Panc1 (cell line): ENCODE measurements at regions not wholly inside any gene's neighbourhood (a gene's known extent, or its start where the extent isn't known, plus 50 kb on each side); places are given as distances from the start of the nearest gene placed in this dataset.

Source experiments
- ATAC-seq: fragments of 200-7000 bp; cut with Tn5 transposase; 2 replicates; pipeline ENCODE4 v1.9.1; 2020; ENCODE audit warnings: mild to moderate bottlenecking, moderate library complexity
- BruUV-seq: library from RNA; stranded (reverse); fragments of 400-500 nt; replicated peaks from 2 replicates; lab custom pipeline; 2021; lab: Mats Ljungman, UMichigan
- CTCF ChIA-PET: fragments of 300-600 bp; sonication (Branson Sonifier 250); formaldehyde crosslinking; loops from one replicate; lab custom pipeline; 2022; ENCODE audit warnings: antibody characterized with exemption; lab: Charles Lee
- POLR2A ChIA-PET: fragments of 300-600 bp; sonication (Branson Sonifier 250); formaldehyde crosslinking; loops from one replicate; lab custom pipeline; 2022; ENCODE audit warnings: antibody characterized with exemption; lab: Charles Lee
- DNase-seq: peaks from one replicate; pipeline ENCODE4 v3.0.0-alpha.2; 2010; ENCODE audit warnings: low read depth, low spot score
- H3K27ac ChIP-seq: 2 replicates; pipeline ENCODE4 v1.5.1; 2011; ENCODE audit warnings: mild to moderate bottlenecking, low read length, inconsistent platforms
- H3K27me3 ChIP-seq: fragments of 200-500 bp; sonication (Bioruptor generic); 2 replicates; pipeline ENCODE4 v1.6.0; 2014; ENCODE audit warnings: low read length, inconsistent platforms; ENCODE audit not compliant: control insufficient read depth, insufficient read depth
- H3K36me3 ChIP-seq: fragments of 200-500 bp; sonication (Bioruptor generic); 2 replicates; pipeline ENCODE4 v1.5.1; 2014; ENCODE audit warnings: inconsistent platforms, mild to moderate bottlenecking, low read length, moderate library complexity; ENCODE audit not compliant: control insufficient read depth, insufficient read depth
- H3K4me1 ChIP-seq: 2 replicates; pipeline ENCODE4 v1.5.1; 2011; ENCODE audit warnings: inconsistent platforms, mild to moderate bottlenecking, low read length, moderate library complexity; ENCODE audit not compliant: control insufficient read depth, insufficient read depth
- H3K4me3 ChIP-seq, 2 experiments: 2 replicates each; pipeline ENCODE4 v1.5.1; 2011 to 2012; ENCODE audit warnings: low read depth in 2 of 2, low read length in 2 of 2, mild to moderate bottlenecking in 2 of 2, inconsistent platforms in 1 of 2, moderate library complexity in 1 of 2
- H3K9me3 ChIP-seq: fragments of 200-500 bp; sonication (Bioruptor generic); 2 replicates; pipeline ENCODE4 v1.5.1; 2014; ENCODE audit warnings: low read depth, mild to moderate bottlenecking, inconsistent platforms, low read length, moderate library complexity; ENCODE audit not compliant: control insufficient read depth, insufficient read depth
- CTCF ChIP-seq: fragments of 450-650 bp; IDR thresholded peaks from 2 replicates; pipeline ENCODE4 v1.5.1; 2017; ENCODE audit warnings: mild to moderate bottlenecking
- POLR2AphosphoS5 ChIP-seq: IDR thresholded peaks from 2 replicates; pipeline ENCODE4 v1.6.1; 2012; ENCODE audit warnings: mild to moderate bottlenecking, low read depth, low read length, moderate library complexity
- REST ChIP-seq, 2 experiments: IDR thresholded peaks; 2 replicates each; pipeline ENCODE4 v1.6.1; 2011 to 2012; ENCODE audit warnings: low read depth in 2 of 2, control low read depth in 1 of 2, low read length in 1 of 2, mild to moderate bottlenecking in 1 of 2, moderate library complexity in 1 of 2; ENCODE audit not compliant: insufficient read depth in 1 of 2
- SIN3A ChIP-seq: IDR thresholded peaks from 2 replicates; pipeline ENCODE4 v1.6.1; 2012; ENCODE audit warnings: low read depth, mild to moderate bottlenecking, low read length, moderate library complexity, borderline replicate concordance; ENCODE audit not compliant: insufficient read depth
- TCF7L2 ChIP-seq: IDR thresholded peaks from 2 replicates; pipeline ENCODE4 v1.6.1; 2011; ENCODE audit warnings: mild to moderate bottlenecking, low read depth, low read length, inconsistent platforms
- in situ Hi-C: cut with HindIII; loops from 2 replicates; pipeline ENCODE4 v1.10.0; 2016; ENCODE audit warnings: low sequenced_read_pairs, low pct_unique_long_range_greater_than_20kb
- intact Hi-C: fragments of 100-400 bp; cut with micrococcal nuclease; formaldehyde crosslinking; loops from one replicate; pipeline ENCODE4 v1.10.0; 2022; ENCODE audit not compliant: unreplicated experiment

GRCh38 chr9:134556531-134557068, 85.0 kb upstream of the COL5A1 start:
- no peaks in the 10 kb centered on the region for H3K27me3 ChIP-seq
- intact Hi-C loops (no loop called here), in situ Hi-C loops (no loop called here)
- TF ChIP-seq REST (IDR thresholded peaks at IDR 0.05; ENCODE audit: insufficient read depth in 1 of 2, low read depth in 2 of 2, low read length in 1 of 2) (no peak), SIN3A (no peak), TCF7L2 (no peak), CTCF (no peak), POLR2AphosphoS5 (no peak)
- no peaks in the 10 kb centered on the region for H3K36me3 ChIP-seq
- no peak overlapping the region for H3K27ac ChIP-seq
- no peaks in the 10 kb centered on the region for H3K9me3 ChIP-seq
- DNase-seq (no peak), ATAC-seq (no peak)
- POLR2A ChIA-PET: no interaction called here
- no peaks in the 10 kb centered on the region; the same call in 1 of the 2 replicates for H3K4me1 ChIP-seq
- CTCF ChIA-PET: no interaction called here
- H3K4me3 ChIP-seq: no peak overlapping the region
- no TSS peak for BruUV-seq

- in situ Hi-C loops (no loop called here), intact Hi-C loops (no loop called here)
- POLR2A ChIA-PET: no interaction called here
- H3K27me3 ChIP-seq: no peaks in the 10 kb centered on the region
- TF ChIP-seq POLR2AphosphoS5 (no peak), SIN3A (no peak), CTCF (no peak), REST (IDR thresholded peaks at IDR 0.05; ENCODE audit: insufficient read depth in 1 of 2, low read depth in 2 of 2, low read length in 1 of 2) (no peak), TCF7L2 (no peak)
- DNase-seq (no peak), ATAC-seq (no peak)
- no peak overlapping the region for H3K27ac ChIP-seq
- no peak overlapping the region for H3K4me3 ChIP-seq
- no peaks in the 10 kb centered on the region for H3K36me3 ChIP-seq
- no peaks in the 10 kb centered on the region for H3K9me3 ChIP-seq
- CTCF ChIA-PET: no interaction called here
- H3K4me1 ChIP-seq: no peaks in the 10 kb centered on the region
- no TSS peak for BruUV-seq
These were observed 84.3 kb upstream of the COL5A1 start for GRCh38 chr9:134557331-134557730.
